ENCODE measurements at regions not wholly inside any gene's neighbourhood (a gene's known extent, or its start where the extent isn't known, plus 50 kb on each side); places are given as distances from the start of the nearest gene placed in this dataset.

DNA sequence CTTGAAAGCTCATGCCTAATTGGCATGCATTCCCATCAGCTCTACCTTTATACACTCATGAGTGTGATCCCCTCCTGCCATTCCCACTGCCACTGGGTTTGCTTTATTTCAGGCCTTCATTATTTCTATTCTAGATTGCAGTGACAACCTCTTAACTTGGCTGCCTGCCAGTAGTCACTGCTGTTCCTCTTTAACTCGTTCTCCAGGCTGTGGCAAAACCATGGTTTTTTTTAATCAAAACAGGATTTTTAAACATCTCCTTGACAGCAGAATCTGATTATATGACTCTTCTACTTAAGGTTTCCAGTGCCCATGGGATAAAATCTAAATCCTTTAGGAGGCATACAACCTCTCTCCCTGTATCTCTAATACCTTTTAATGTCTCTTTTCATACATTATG is 223.7 kb upstream of the PCDH15 start:
- intact Hi-C loops (cut with micrococcal nuclease): no loop called here
- TF ChIP-seq, protein P1, sequence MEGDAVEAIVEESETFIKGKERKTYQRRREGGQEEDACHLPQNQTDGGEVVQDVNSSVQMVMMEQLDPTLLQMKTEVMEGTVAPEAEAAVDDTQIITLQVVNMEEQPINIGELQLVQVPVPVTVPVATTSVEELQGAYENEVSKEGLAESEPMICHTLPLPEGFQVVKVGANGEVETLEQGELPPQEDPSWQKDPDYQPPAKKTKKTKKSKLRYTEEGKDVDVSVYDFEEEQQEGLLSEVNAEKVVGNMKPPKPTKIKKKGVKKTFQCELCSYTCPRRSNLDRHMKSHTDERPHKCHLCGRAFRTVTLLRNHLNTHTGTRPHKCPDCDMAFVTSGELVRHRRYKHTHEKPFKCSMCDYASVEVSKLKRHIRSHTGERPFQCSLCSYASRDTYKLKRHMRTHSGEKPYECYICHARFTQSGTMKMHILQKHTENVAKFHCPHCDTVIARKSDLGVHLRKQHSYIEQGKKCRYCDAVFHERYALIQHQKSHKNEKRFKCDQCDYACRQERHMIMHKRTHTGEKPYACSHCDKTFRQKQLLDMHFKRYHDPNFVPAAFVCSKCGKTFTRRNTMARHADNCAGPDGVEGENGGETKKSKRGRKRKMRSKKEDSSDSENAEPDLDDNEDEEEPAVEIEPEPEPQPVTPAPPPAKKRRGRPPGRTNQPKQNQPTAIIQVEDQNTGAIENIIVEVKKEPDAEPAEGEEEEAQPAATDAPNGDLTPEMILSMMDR (IDR thresholded peaks at IDR 0.05; ENCODE audit: borderline replicate concordance): no peak

DNA sequence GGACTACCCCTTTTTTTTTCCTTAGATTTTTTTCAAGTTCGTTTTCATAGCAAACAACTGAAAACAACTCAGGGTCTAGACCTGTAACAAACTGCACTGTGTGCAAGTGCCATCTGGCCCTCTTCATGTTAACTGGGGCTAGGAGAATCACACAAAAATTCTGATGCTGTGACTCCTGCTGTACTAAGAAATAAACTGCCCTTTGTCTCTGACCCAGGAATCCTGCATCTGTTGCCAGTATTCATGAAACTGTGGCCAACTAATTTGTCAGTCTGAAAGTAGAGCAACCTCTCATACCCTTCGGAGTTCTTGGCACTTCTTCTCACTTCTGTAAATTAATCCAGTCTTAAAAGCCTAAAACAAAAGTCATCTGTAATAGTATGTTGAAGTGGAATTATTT is 218.4 kb upstream of the PCDH15 start:
- Histone ChIP-seq H3K36me3 (no peaks in the 10 kb centered on the region), H3K4me1 (no peaks in the 10 kb centered on the region), H3K27me3 (ENCODE audit: low read depth) (no peaks in the 10 kb centered on the region), H3K9me3 (replicated peaks) (no peaks in the 10 kb centered on the region), H3K4me3 (no peak overlapping the region), H3K27ac (replicated peaks) (no peak overlapping the region)
- no peak for DNase-seq
- intact Hi-C loops (cut with micrococcal nuclease): no loop called here
- TF ChIP-seq, protein P1 (IDR thresholded peaks at IDR 0.05; ENCODE audit: borderline replicate concordance): no peak

More for the DNA sequence above, 223.7 kb upstream of the PCDH15 start:
- no peak overlapping the region for H3K4me3 ChIP-seq
- DNase-seq: no peak
- no peak overlapping the region for H3K27ac ChIP-seq (replicated peaks)
- H3K36me3 ChIP-seq: no peaks in the 10 kb centered on the region
- no peaks in the 10 kb centered on the region for H3K9me3 ChIP-seq (replicated peaks)
- no peaks in the 10 kb centered on the region for H3K4me1 ChIP-seq
- H3K27me3 ChIP-seq (ENCODE audit: low read depth): no peaks in the 10 kb centered on the region

DNA sequence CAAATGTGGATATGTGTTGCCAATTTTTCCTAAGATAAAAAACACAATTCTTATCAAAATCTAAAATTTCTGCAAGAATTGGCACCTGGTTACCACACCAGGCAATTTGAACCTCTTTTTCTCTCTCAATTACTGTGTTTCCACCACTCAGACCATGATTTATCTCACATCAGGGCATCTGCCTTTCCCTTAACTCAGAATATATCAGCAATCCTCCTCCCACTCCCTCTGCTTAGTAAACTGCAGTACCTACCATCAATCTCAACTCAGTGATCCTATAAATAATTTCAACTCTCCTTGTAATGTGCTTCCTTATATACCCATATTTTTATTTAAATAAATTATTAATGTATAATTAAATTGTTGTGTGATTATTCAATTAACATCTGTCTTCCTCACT is 212.3 kb upstream of the PCDH15 start:
- H3K27ac ChIP-seq (replicated peaks): no peak overlapping the region
- intact Hi-C loops (cut with micrococcal nuclease): no loop called here
- H3K27me3 ChIP-seq (ENCODE audit: low read depth): no peaks in the 10 kb centered on the region
- no peaks in the 10 kb centered on the region for H3K4me1 ChIP-seq
- H3K4me3 ChIP-seq: no peak overlapping the region
- TF ChIP-seq, protein P1 (IDR thresholded peaks at IDR 0.05; ENCODE audit: borderline replicate concordance): no peak
- H3K36me3 ChIP-seq: no peaks in the 10 kb centered on the region
- DNase-seq: no peak
- H3K9me3 ChIP-seq (replicated peaks): no peaks in the 10 kb centered on the region

DNA sequence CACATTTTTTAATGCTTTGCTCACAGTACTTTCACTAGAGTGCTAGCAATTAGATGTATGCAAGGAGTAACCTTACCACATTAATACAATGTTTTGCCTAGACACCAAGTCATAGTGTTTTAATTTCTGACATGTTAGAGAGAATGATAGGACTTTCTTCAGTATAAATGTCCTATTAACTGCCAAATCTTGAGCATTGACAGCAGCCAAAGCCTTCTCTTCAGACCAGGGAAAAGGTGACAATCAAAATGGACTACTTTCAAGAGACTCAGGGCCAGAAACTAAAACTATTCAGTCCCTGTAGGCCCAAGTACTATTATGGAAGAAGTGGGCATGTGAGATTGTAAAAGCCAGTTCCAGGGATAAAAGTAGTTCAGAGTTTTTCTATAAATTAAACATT is 201.4 kb upstream of the PCDH15 start:
- Histone ChIP-seq H3K27ac (replicated peaks) (no peak overlapping the region), H3K4me1 (no peaks in the 10 kb centered on the region), H3K4me3 (no peak overlapping the region), H3K36me3 (no peaks in the 10 kb centered on the region), H3K9me3 (replicated peaks) (peaks cover 17% of the 10 kb centered on the region), H3K27me3 (ENCODE audit: low read depth) (no peaks in the 10 kb centered on the region)
- TF ChIP-seq, protein P1 (IDR thresholded peaks at IDR 0.05; ENCODE audit: borderline replicate concordance): no peak
- intact Hi-C loops (cut with micrococcal nuclease): no loop called here
- DNase-seq: no peak

DNA sequence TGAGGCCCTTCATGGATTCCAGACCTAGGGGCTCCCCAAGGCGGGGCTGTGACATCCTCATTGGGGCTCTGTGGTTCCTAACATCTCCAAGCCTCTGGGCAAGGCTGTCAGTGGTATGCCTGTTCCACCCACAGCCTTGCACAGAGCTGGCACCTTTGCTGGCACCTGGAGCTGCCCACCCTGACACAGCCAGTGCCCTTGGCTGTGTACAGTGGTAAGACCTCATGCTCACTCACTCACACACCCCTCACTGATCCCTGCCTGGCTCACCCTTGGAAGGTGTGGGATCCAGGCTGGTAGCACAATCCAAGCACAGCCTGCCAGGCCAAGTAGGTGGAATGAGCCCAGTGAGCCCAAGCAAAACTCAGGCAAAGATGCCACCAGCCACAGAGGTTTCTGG is 200.4 kb upstream of the PCDH15 start:
- Histone ChIP-seq H3K4me3 (no peak overlapping the region), H3K9me3 (replicated peaks) (peaks cover 17% of the 10 kb centered on the region), H3K4me1 (no peaks in the 10 kb centered on the region), H3K36me3 (no peaks in the 10 kb centered on the region), H3K27me3 (ENCODE audit: low read depth) (no peaks in the 10 kb centered on the region), H3K27ac (replicated peaks) (no peak overlapping the region)
- no peak for DNase-seq
- TF ChIP-seq, protein P1 (IDR thresholded peaks at IDR 0.05; ENCODE audit: borderline replicate concordance): no peak
- intact Hi-C loops (cut with micrococcal nuclease): no loop called here

DNA sequence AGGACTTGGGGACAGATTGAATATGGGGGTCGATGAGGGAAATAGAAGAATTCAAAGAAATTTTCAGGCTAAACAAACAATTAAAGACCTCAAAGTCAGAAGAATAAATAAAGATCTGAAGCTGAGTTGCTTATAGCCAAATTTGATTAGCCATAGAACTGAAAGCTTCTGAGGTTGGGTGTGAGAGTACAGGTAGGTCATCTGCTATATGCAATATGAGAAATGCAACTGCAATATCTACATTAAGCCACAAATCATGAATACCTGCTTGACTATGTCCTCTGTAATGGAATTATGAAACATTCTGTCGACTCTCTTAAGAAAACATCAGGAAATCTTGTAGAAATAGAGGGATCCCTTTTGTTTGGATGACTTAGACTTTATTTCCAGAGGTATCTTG is 192.1 kb upstream of the PCDH15 start:
- intact Hi-C loops (cut with micrococcal nuclease): no loop called here
- no peak overlapping the region for H3K27ac ChIP-seq (replicated peaks)
- TF ChIP-seq, protein P1 (IDR thresholded peaks at IDR 0.05; ENCODE audit: borderline replicate concordance): no peak
- DNase-seq: no peak
- H3K4me3 ChIP-seq: no peak overlapping the region
- no peaks in the 10 kb centered on the region for H3K4me1 ChIP-seq
- no peaks in the 10 kb centered on the region for H3K27me3 ChIP-seq (ENCODE audit: low read depth)
- no peaks in the 10 kb centered on the region for H3K9me3 ChIP-seq (replicated peaks)
- H3K36me3 ChIP-seq: no peaks in the 10 kb centered on the region
